ENCODE measurements at regions not wholly inside any gene's neighbourhood (a gene's known extent, or its start where the extent isn't known, plus 50 kb on each side); places are given as distances from the start of the nearest gene placed in this dataset.
"Not testable (repeated sequence)": the region's sequence is repeated elsewhere in the genome, so short reads cannot be mapped to it uniquely, and the experiment has no call there.

- DNase-seq = no peak
Observed at GRCh38 chr14:43369710-43370564, 1137.1 kb downstream of the FSCB start.

DNA sequence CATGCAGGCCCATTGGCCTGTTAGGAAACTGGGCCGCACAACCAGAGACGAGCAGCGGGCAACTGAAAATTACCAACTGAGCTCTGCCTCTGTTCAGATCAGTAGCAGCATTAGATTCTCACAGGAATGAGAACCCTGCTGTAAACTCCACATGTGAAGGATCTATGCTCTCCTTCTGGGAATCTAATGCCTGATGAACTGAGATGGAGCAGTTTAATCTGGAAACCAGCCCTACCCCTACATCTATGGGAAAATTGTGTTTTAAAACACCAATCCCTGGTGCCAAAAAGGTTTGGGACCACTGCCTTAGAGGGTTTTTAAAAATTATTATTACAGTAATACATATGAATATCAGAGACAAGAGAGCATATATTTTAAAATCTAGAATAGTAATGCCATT is 1144.5 kb downstream of the FSCB start:
- no peak for DNase-seq

DNA sequence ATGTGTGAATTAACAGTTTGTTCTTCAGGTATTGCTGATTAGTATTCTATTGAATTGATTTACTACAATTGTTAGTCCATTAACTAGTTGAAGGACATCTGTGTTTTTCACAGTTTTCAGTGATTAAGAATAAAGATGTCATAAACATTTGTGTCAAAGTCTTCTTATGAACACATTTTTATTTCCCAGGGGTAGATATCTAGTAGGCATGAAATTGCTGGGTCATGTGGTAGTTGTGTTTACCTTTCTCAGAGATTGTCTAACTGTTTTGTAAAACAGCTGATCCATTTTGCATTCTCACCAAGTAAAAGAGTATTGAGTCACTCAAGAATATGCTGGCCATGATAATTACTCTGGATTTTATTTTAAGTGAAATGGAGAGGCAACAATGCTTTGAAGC is 1145.3 kb downstream of the FSCB start:
- no peak for DNase-seq

DNA sequence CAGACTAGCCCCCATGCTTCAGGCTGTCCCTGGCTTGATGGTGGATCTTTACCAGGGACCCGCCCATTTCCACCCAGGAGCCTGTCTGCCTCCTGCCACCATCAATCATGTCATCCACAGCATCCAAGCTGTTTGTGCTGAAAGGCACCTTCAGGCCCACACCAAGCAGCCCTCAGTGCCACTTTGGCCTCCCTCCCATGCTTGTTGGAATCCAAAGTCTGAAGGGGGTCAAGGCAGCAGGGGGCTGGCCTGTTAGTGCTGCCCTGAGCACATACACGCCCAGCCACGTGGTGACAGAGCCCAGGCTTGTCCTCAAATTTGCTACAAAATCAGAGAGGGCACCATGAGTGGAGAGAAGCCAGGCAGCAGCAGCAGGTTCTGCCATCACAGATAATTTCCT is 1146.8 kb downstream of the FSCB start:
- no peak for DNase-seq

GRCh38 chr14:43359317-43359716 is 1147.8 kb downstream of the FSCB start:
- no peak for DNase-seq

DNA sequence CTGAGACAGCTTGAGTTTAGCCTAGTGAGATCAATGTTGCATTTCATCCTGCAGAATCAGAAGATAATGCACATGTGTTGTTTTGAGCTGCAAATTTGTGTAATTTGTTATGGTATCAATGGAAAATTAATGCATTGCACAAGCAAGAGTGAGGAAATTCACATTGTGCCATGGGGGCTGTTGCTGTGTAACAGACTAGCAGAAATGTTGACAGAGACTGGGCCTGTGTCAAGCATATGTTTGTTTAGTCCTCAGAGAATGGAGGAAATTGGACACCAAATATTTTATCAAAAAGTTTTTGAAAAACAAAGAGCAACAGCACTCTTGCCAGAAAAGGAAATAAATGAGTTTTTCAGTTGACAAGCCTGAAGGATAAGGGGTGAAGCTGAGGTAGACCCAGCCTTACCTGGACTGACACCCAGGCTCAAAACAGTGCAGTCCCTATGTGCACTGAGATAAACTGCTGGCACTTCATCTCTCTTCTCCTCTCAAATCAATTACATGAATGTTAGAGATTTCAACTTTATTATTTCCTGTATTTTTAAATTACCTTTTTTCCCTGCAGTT is 1150.0 kb downstream of the FSCB start:
- DNase-seq = no peak

DNA sequence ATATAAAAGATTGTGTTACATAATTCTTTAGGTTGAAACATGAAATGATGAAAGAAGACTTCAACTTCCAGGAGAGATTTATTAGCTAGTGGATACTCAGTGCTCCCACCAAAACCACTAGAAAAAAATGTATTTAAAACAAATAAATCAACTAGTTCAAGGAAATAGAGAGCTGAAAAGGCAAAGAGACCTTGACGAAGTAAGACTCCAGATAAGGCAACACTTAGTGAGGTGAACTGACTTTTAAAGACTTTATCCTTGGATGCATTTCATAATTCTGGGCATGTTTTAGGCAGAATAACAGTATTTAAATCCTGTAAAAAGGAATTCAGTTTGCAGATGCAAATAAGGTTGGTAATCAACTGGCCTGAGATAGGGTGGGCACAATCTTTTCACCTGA is 1150.7 kb downstream of the FSCB start:
- no peak for DNase-seq

DNA sequence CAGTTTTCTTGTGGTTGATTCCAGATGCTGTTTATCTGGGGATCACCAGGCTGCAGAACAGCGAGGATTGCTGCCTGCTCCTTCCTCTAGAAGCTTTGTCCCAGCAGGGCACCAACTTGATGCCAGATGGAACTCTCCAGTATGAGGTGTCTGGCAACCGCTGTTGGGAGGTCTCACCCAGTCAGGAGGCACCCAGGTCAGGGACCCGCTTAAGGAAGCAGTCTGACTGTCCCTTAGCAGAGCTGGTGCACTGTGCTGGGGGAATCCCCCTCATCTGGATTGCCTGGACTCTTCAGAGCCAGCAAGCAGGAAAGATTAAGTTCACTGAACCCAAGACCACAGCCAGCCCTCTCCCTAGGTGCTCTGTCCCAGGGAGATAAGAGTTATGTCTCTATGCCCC is 1165.2 kb downstream of the FSCB start:
- DNase-seq = no peak

DNA sequence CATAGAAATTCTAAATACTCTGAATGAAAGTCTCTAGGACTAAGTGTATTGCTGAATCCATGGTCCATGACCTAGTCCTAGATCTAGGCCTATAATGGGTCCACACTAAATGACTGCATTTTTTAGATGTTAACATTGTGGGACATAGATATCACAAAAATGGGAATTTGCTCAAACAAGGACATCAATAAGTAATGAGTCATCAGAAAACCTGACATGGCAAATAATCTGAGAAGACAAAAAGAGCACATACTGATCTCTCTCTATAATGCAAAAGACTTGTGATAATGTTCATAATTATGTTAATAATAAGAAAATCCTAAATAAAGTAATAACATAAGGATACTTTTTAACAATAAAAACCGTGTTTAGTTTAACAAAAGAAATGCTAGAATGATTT is 1168.4 kb downstream of the FSCB start:
- no peak for DNase-seq

GRCh38 chr14:43336351-43336750 is 1170.7 kb downstream of the FSCB start:
- no peak for DNase-seq

GRCh38 chr14:43326501-43327407 is 1180.3 kb downstream of the FSCB start:
- DNase-seq = not testable (repeated sequence)

- DNase-seq = no peak
Observed at GRCh38 chr14:43316427-43316826, 1190.7 kb downstream of the FSCB start.

- DNase-seq = no peak
Observed at GRCh38 chr14:43313719-43314118, 1193.4 kb downstream of the FSCB start.

GRCh38 chr14:43308421-43309110 is 1198.5 kb downstream of the FSCB start:
- DNase-seq = no peak

GRCh38 chr14:43307836-43308235 is 1199.2 kb downstream of the FSCB start:
- no peak for DNase-seq

- DNase-seq = no peak
Observed at GRCh38 chr14:43306053-43306452, 1201.0 kb downstream of the FSCB start.

DNA sequence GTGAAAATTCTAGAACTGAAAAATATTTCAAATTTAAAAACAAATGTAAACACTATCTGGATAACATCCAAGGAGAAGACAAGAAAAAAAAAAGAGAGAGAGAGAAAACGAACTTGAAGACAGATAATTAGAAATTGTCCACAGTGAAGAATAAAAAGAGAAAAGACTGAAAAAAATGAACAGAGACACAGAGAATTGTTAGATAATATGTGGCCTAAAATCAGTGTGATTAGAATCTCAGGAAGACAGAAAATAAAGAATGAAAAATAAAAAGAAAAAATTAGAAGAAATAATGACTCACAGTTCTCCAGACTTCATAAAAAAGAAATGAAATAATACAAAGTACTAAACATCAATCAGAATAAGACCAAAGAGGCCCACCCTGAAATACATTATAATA is 1209.3 kb downstream of the FSCB start:
- DNase-seq = no peak

GRCh38 chr14:43296061-43296460 is 1211.0 kb downstream of the FSCB start:
- not testable (repeated sequence) for DNase-seq

DNA sequence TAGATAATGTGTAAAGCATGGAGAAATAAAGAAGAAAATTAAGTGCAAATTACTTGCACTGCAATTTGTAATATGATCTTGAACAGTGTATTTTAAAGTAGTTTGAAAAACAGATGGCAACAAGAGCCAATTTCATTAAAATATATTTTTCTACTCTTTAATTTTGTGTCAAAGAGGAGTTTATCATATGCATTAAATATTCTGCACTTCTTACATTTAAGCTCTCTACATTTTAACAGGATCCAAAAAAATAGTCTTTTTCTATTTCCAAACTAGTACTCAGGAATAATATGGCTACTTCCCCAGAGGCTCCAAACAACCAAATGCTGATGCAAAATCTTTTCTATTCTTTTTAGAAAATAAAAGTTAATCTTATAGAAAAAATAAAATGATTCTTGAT is 1221.5 kb downstream of the FSCB start:
- no peak for DNase-seq

DNA sequence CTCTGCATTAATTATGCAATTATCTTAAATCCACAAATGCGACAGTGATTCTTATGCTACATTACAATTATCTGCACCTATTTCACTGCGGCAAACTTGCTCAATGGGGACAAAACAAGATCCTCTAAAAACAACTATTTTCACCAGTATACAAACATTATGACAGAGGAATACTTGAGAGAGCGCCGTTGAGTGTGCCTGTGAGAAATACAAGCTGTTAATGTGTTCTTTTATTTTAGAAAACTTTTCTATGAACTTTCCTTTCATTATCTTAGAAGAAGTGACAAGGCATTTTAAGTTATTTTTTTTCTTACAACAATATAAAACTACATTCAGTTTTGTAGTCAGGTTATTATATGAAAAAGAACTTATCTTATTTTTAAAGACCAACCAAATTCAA is 1247.0 kb downstream of the FSCB start:
- DNase-seq = no peak

- DNase-seq = no peak
Observed at GRCh38 chr14:43258396-43258795, 1248.7 kb downstream of the FSCB start.

- DNase-seq = not testable (repeated sequence)
Observed at GRCh38 chr14:43256996-43257395, 1250.1 kb downstream of the FSCB start.

- DNase-seq = no peak
Observed at GRCh38 chr14:43252866-43253265, 1254.2 kb downstream of the FSCB start.

Measured in NCI-H524 (cell line).